Prostate gland (tissue), 2 donors: ENCODE measurements at regions not wholly inside any gene's neighbourhood (a gene's known extent, or its start where the extent isn't known, plus 50 kb on each side); places are given as distances from the start of the nearest gene placed in this dataset.

Source experiments
- DNase-seq: peaks from one replicate; pipeline ENCODE4 v3.0.0-alpha.2; 2019; ENCODE audit warnings: low spot score
- H3K27ac ChIP-seq, 2 donors: fragments of 200-600 bp; sonication (generic); 2 replicates each; pipeline ENCODE4 v1.5.1; 2017 to 2019
- H3K27me3 ChIP-seq: fragments of 200-600 bp; sonication (generic); replicated peaks from 2 replicates; pipeline ENCODE4 v1.5.1; 2019; ENCODE audit not compliant: insufficient read depth
- H3K36me3 ChIP-seq, 2 donors: fragments of 200-600 bp; sonication (generic); 1 replicate in 1 of 2; 2 replicates in 1 of 2; pipeline versions ENCODE4 v1.5.1 to v1.8.1; 2017 to 2019
- H3K4me1 ChIP-seq: fragments of 200-600 bp; sonication (generic); replicated peaks from 2 replicates; pipeline ENCODE4 v1.5.1; 2019
- H3K4me3 ChIP-seq, 2 donors: fragments of 200-600 bp; sonication (generic); 2 replicates each; pipeline ENCODE4 v1.5.1; 2017 to 2019
- H3K9me3 ChIP-seq: fragments of 200-600 bp; sonication (generic); 2 replicates; pipeline ENCODE4 v1.5.1; 2017
- POLR2A ChIP-seq: fragments of 450-650 bp; IDR thresholded peaks from one replicate; pipeline ENCODE4 v1.6.1; 2016; ENCODE audit warnings: antibody characterized with exemption, mild to moderate bottlenecking
- POLR2AphosphoS5 ChIP-seq: sonication (generic); formaldehyde crosslinking; IDR thresholded peaks from one replicate; pipeline ENCODE4 v1.6.1; 2017; ENCODE audit warnings: antibody characterized with exemption
- WGBS: methylation state at CpG from one replicate; pipeline ENCODE4 v1.1.5; 2018; 5-methylcytosine and 5-hydroxymethylcytosine counted together
- intact Hi-C: fragments of 100-400 bp; cut with DNase I; formaldehyde crosslinking; loops from one replicate; pipeline ENCODE4 v1.14.2; 2022
- TF ChIP-seq, protein P1 (sequence below), 4 experiments: fragments of 200-600 bp in 2 of 4; fragments of 450-650 bp in 2 of 4; sonication (generic) in 2 of 4; IDR thresholded peaks; 1 replicate in 3 of 4; 2 replicates in 1 of 4; pipeline ENCODE4 v1.5.1; 2016 to 2019; ENCODE audit warnings: antibody characterized with exemption in 4 of 4, mild to moderate bottlenecking in 2 of 4, moderate library complexity in 2 of 4

- 42% methylated on average over 1 of the region's 1 CpG for WGBS
- H3K9me3 ChIP-seq = no peaks in the 10 kb centered on the region
- no peak for DNase-seq
Observed at GRCh38 chr14:86613786-86614185, 1083.8 kb downstream of the FLRT2 start.

DNA sequence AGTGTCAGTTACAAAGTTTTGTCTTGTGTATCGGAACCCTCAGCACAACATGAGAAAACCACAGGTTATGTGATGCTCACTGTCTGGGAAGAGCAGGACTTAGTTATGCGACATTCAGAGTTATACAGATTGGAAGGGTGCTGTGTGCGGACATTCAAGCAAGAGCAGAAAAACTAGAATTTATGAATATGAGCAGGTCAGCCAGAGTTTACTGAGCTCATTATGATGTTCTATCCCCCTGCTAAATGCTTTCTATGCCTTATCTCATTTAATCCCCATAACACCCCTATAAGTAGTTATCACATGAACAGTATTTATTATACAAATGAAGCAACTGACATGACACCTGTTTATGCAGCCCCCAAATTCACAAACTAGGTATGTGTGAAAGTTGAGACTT is 1083.2 kb downstream of the FLRT2 start:
- H3K27ac ChIP-seq = no peak overlapping the region
- H3K27me3 ChIP-seq = no peaks in the 10 kb centered on the region
- TF ChIP-seq POLR2AphosphoS5 (no peak), POLR2A (no peak)
- TF ChIP-seq, protein P1, sequence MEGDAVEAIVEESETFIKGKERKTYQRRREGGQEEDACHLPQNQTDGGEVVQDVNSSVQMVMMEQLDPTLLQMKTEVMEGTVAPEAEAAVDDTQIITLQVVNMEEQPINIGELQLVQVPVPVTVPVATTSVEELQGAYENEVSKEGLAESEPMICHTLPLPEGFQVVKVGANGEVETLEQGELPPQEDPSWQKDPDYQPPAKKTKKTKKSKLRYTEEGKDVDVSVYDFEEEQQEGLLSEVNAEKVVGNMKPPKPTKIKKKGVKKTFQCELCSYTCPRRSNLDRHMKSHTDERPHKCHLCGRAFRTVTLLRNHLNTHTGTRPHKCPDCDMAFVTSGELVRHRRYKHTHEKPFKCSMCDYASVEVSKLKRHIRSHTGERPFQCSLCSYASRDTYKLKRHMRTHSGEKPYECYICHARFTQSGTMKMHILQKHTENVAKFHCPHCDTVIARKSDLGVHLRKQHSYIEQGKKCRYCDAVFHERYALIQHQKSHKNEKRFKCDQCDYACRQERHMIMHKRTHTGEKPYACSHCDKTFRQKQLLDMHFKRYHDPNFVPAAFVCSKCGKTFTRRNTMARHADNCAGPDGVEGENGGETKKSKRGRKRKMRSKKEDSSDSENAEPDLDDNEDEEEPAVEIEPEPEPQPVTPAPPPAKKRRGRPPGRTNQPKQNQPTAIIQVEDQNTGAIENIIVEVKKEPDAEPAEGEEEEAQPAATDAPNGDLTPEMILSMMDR (IDR thresholded peaks at IDR 0.05) = no peak
- DNase-seq = no peak
- no peaks in the 10 kb centered on the region for H3K4me1 ChIP-seq
- intact Hi-C loops = no loop called here
- no peaks in the 10 kb centered on the region for H3K36me3 ChIP-seq
- WGBS = 70% methylated on average over 3 of the region's 3 CpGs
- H3K4me3 ChIP-seq = no peak overlapping the region
- H3K9me3 ChIP-seq = no peaks in the 10 kb centered on the region

More at GRCh38 chr14:86613786-86614185, 1083.8 kb downstream of the FLRT2 start:
- H3K36me3 ChIP-seq = no peaks in the 10 kb centered on the region
- H3K4me1 ChIP-seq = no peaks in the 10 kb centered on the region
- TF ChIP-seq POLR2AphosphoS5 (no peak), POLR2A (no peak)
- TF ChIP-seq, protein P1 (IDR thresholded peaks at IDR 0.05) = no peak
- intact Hi-C loops = no loop called here
- H3K4me3 ChIP-seq = no peak overlapping the region
- H3K27me3 ChIP-seq = no peaks in the 10 kb centered on the region
- H3K27ac ChIP-seq = no peak overlapping the region

DNA sequence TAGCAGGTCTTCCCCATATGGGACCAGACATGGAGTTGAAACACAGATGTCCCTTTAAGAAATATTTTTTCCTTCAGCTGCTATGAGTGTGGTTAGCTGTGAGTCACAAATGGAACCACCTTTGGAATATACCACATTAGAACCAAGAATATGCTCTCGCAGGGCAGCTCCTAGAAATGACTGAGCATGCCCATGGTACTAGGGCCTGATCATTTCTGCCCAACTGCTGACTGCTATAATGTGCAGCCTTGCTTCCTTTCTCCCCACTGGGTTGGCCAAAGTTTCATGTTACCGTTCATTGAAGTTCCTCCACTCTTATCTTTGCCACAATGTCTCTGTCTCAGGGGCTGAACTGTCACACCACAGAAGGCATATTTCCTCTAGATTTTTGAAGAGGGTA is 1074.6 kb downstream of the FLRT2 start:
- Histone ChIP-seq H3K4me1 (no peaks in the 10 kb centered on the region), H3K27me3 (no peaks in the 10 kb centered on the region), H3K36me3 (no peaks in the 10 kb centered on the region), H3K4me3 (no peak overlapping the region), H3K27ac (no peak overlapping the region), H3K9me3 (no peaks in the 10 kb centered on the region)
- no peak for TF ChIP-seq POLR2AphosphoS5
- TF ChIP-seq POLR2A = no peak
- TF ChIP-seq, protein P1 (IDR thresholded peaks at IDR 0.05) = no peak
- intact Hi-C loops = no loop called here
- WGBS = 96% methylated on average over 2 of the region's 2 CpGs
- DNase-seq = no peak

- DNase-seq = no peak
- H3K4me1 ChIP-seq = no peaks in the 10 kb centered on the region
- H3K27me3 ChIP-seq = no peaks in the 10 kb centered on the region
- H3K9me3 ChIP-seq = no peaks in the 10 kb centered on the region
- H3K36me3 ChIP-seq = no peaks in the 10 kb centered on the region
- H3K4me3 ChIP-seq = no peak overlapping the region
- TF ChIP-seq, protein P1 (IDR thresholded peaks at IDR 0.05) = no peak
- no peak for TF ChIP-seq POLR2A
- TF ChIP-seq POLR2AphosphoS5 = no peak
- intact Hi-C loops = no loop called here
- H3K27ac ChIP-seq = no peak overlapping the region
- WGBS = 90% methylated on average over 3 of the region's 3 CpGs
Observed at GRCh38 chr14:86602263-86602662, 1072.3 kb downstream of the FLRT2 start.

DNA sequence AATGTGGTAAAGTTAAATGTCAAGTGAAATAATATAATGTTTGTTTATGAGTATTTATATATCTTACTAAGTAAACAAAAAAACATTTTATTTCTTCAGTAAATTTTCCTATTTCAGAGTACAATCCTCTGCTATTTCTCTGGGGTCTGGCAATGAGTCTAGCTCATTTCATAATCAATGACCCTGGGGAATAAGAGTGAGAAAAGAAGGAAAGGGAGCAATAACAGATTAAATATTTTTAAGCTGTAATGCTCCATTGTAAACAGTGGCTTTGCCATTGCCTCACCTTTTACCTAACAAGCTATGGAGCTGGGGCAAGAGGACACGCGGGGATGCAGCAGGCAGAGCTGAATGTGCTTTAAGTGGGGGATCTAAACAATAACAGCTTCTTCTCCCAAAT is 1071.9 kb downstream of the FLRT2 start:
- Histone ChIP-seq H3K36me3 (no peaks in the 10 kb centered on the region), H3K4me3 (no peak overlapping the region), H3K9me3 (no peaks in the 10 kb centered on the region), H3K4me1 (no peaks in the 10 kb centered on the region), H3K27ac (no peak overlapping the region), H3K27me3 (no peaks in the 10 kb centered on the region)
- DNase-seq = no peak
- TF ChIP-seq POLR2AphosphoS5 (no peak), POLR2A (no peak)
- TF ChIP-seq, protein P1 (IDR thresholded peaks at IDR 0.05) = no peak
- intact Hi-C loops = no loop called here
- WGBS = 92% methylated on average over 2 of the region's 2 CpGs
